ENCODE measurements at regions not wholly inside any gene's neighbourhood (a gene's known extent, or its start where the extent isn't known, plus 50 kb on each side); places are given as distances from the start of the nearest gene placed in this dataset.
A peak's percentile ranks its signal among the peaks of the same experiment; 100 is the strongest.

DNA sequence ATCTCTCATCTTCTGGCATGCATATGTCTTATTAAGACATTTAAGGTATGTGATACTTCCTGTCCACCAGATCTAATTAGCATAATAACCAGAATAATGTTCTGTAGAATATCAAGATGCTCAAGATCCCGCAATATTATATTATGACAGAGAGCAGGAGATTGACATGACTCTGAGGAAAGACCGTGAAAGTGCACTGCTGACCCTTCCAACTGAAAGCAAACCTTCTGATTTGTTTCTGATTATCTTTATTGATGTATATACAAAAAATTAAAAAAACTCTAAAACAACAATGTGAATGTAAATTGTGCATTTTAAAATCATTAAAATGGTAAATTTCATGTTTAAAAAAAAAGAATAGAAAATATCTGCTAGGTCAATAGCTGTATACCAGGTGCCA, 184.4 kb upstream of the TMEM45B start:
- DNase-seq (ENCODE audit: low read depth): no peak
- TF ChIP-seq, protein P1, sequence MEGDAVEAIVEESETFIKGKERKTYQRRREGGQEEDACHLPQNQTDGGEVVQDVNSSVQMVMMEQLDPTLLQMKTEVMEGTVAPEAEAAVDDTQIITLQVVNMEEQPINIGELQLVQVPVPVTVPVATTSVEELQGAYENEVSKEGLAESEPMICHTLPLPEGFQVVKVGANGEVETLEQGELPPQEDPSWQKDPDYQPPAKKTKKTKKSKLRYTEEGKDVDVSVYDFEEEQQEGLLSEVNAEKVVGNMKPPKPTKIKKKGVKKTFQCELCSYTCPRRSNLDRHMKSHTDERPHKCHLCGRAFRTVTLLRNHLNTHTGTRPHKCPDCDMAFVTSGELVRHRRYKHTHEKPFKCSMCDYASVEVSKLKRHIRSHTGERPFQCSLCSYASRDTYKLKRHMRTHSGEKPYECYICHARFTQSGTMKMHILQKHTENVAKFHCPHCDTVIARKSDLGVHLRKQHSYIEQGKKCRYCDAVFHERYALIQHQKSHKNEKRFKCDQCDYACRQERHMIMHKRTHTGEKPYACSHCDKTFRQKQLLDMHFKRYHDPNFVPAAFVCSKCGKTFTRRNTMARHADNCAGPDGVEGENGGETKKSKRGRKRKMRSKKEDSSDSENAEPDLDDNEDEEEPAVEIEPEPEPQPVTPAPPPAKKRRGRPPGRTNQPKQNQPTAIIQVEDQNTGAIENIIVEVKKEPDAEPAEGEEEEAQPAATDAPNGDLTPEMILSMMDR (IDR thresholded peaks at IDR 0.05; ENCODE audit: low read length, missing control alignments): no peak
- H3K4me3 ChIP-seq (replicated peaks; ENCODE audit: low read depth, low read length): no peak overlapping the region

- no peak for DNase-seq (ENCODE audit: low read depth)
- H3K4me3 ChIP-seq (replicated peaks; ENCODE audit: low read depth, low read length): no peak overlapping the region
- TF ChIP-seq, protein P1 (IDR thresholded peaks at IDR 0.05; ENCODE audit: low read length, missing control alignments): no peak
These were observed 178.7 kb upstream of the TMEM45B start for GRCh38 chr11:129636926-129637325.

GRCh38 chr11:129637473-129637872, 178.2 kb upstream of the TMEM45B start:
- TF ChIP-seq, protein P1 (IDR thresholded peaks at IDR 0.05; ENCODE audit: low read length, missing control alignments): no peak
- DNase-seq (ENCODE audit: low read depth): no peak
- no peak overlapping the region for H3K4me3 ChIP-seq (replicated peaks; ENCODE audit: low read depth, low read length)

GRCh38 chr11:129637983-129638776, 177.5 kb upstream of the TMEM45B start:
- DNase-seq (ENCODE audit: low read depth): no peak
- H3K4me3 ChIP-seq (replicated peaks; ENCODE audit: low read depth, low read length): no peak overlapping the region
- TF ChIP-seq, protein P1 (IDR thresholded peaks at IDR 0.05; ENCODE audit: low read length, missing control alignments): no peak

DNA sequence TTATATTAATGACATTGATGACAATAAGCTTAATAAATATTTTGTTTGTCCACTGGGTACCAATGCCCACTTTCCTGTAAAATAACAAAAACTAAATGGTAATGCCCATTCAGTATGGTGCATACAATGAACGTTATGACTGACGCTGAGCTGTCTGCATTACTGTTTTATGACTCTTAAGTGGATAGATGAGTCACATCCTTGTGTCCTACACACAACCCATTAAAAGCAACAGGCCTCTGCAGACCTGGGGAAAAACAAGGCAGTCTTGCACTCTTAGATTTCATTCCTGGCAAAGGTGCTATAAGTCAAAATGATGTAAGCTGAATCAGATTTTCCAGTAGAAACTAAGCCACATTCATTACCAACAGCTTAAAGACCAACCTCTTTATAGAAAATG, 176.3 kb upstream of the TMEM45B start:
- TF ChIP-seq, protein P1 (IDR thresholded peaks at IDR 0.05; ENCODE audit: low read length, missing control alignments): no peak
- H3K4me3 ChIP-seq (replicated peaks; ENCODE audit: low read depth, low read length): no peak overlapping the region
- DNase-seq (ENCODE audit: low read depth): peak; percentile 89

GRCh38 chr11:129640671-129641070, 175.0 kb upstream of the TMEM45B start:
- no peak for DNase-seq (ENCODE audit: low read depth)
- no peak overlapping the region for H3K4me3 ChIP-seq (replicated peaks; ENCODE audit: low read depth, low read length)
- TF ChIP-seq, protein P1 (IDR thresholded peaks at IDR 0.05; ENCODE audit: low read length, missing control alignments): no peak

All from fibroblast of pulmonary artery (primary cell).